HG03025 (cell line): ENCODE measurements at regions not wholly inside any gene's neighbourhood (a gene's known extent, or its start where the extent isn't known, plus 50 kb on each side); places are given as distances from the start of the nearest gene placed in this dataset.

Experiments used
- ATAC-seq: cut with Tn5 transposase; IDR thresholded peaks from one replicate; pipeline ENCODE4 v1.9.1; 2021; ENCODE audit warnings: mild to moderate bottlenecking, moderate library complexity; ENCODE audit not compliant: unreplicated experiment, low FRiP score

GRCh38 chr7:20267482-20267881 is 50.3 kb upstream of the MACC1 start:
- no peak for ATAC-seq

GRCh38 chr7:20268824-20269223 is 51.6 kb upstream of the MACC1 start:
- ATAC-seq, result no peak

GRCh38 chr7:20269726-20270125 is 52.5 kb upstream of the MACC1 start:
- no peak for ATAC-seq

GRCh38 chr7:20270371-20270770 is 53.2 kb upstream of the MACC1 start:
- no peak for ATAC-seq

GRCh38 chr7:20270867-20271266 is 53.7 kb upstream of the MACC1 start:
- ATAC-seq, result peak; percentile 98

- ATAC-seq, result no peak
These were observed 55.1 kb upstream of the ITGB8 start for GRCh38 chr7:20275637-20276036.

- no peak for ATAC-seq
These were observed 53.8 kb upstream of the ITGB8 start for GRCh38 chr7:20276705-20277472.

- ATAC-seq, result no peak
These were observed 50.7 kb upstream of the ITGB8 start for GRCh38 chr7:20279979-20280378.

- no peak for ATAC-seq
These were observed 50.0 kb upstream of the ITGB8 start for GRCh38 chr7:20280475-20281351.
